ENCODE measurements at regions not wholly inside any gene's neighbourhood (a gene's known extent, or its start where the extent isn't known, plus 50 kb on each side); places are given as distances from the start of the nearest gene placed in this dataset.

DNA sequence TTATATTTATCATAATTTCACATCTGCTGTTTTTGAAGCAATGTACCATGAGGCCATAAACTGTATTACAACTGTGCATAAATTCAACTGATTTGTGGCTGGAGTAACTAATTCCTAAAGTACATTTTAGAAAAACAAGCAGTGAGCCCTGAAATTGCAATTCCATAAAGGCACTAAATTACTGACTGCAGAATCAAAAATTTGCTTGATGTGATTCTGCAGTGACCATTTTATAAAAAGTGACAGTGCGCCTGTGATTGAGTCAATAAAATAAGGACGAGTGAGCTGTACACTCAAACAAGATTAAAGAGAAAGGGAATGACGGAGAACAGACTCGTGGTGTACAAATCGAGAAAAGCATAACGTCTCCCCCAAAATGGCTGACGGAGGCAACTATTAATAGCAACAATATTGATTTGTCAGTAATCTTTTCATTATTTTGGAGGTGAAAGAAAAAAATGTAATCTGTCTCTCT lies 121.4 kb upstream of the MEIS2 start:
- POLR2A ChIA-PET, result no interaction called here
- ATAC-seq, result no peak

DNA sequence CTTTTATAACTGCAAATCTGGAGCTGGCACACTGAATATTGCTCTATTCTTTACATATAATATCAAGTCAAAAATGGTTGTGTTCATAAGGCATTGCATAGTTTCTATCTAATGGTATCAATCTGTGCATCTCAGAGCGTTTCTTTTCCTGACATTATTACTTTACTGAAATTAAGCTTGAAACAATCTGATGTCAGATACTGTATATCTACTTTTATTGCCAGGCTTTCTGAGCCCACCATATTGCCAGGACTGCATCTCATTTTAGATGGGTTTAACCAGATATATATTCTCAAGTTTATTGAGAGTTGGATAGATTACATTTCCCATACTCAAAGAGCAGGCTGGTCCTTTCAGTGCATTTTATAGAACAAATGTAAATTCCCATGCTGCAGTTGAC lies 122.7 kb upstream of the MEIS2 start:
- ChIA-PET CTCF (no interaction called here), POLR2A (no interaction called here)
- Histone ChIP-seq H3K4me3 (no peak overlapping the region), H3K9me3 (no peaks in the 10 kb centered on the region), H3K4me2 (no peak overlapping the region), H3K4me1 (no peaks in the 10 kb centered on the region), H3K27ac (no peak overlapping the region)
- TF ChIP-seq JUNB (IDR thresholded peaks at IDR 0.05) (no peak), ZSCAN20 (CRISPR knock-in tag; IDR thresholded peaks at IDR 0.05) (no peak), CEBPB (IDR thresholded peaks at IDR 0.05) (no peak)
- TF ChIP-seq, protein P1, sequence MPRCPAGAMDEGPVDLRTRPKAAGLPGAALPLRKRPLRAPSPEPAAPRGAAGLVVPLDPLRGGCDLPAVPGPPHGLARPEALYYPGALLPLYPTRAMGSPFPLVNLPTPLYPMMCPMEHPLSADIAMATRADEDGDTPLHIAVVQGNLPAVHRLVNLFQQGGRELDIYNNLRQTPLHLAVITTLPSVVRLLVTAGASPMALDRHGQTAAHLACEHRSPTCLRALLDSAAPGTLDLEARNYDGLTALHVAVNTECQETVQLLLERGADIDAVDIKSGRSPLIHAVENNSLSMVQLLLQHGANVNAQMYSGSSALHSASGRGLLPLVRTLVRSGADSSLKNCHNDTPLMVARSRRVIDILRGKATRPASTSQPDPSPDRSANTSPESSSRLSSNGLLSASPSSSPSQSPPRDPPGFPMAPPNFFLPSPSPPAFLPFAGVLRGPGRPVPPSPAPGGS (IDR thresholded peaks at IDR 0.05), result no peak
- TF ChIP-seq, protein P2, sequence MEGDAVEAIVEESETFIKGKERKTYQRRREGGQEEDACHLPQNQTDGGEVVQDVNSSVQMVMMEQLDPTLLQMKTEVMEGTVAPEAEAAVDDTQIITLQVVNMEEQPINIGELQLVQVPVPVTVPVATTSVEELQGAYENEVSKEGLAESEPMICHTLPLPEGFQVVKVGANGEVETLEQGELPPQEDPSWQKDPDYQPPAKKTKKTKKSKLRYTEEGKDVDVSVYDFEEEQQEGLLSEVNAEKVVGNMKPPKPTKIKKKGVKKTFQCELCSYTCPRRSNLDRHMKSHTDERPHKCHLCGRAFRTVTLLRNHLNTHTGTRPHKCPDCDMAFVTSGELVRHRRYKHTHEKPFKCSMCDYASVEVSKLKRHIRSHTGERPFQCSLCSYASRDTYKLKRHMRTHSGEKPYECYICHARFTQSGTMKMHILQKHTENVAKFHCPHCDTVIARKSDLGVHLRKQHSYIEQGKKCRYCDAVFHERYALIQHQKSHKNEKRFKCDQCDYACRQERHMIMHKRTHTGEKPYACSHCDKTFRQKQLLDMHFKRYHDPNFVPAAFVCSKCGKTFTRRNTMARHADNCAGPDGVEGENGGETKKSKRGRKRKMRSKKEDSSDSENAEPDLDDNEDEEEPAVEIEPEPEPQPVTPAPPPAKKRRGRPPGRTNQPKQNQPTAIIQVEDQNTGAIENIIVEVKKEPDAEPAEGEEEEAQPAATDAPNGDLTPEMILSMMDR (IDR thresholded peaks at IDR 0.05), result no peak
- TF ChIP-seq, protein P3, sequence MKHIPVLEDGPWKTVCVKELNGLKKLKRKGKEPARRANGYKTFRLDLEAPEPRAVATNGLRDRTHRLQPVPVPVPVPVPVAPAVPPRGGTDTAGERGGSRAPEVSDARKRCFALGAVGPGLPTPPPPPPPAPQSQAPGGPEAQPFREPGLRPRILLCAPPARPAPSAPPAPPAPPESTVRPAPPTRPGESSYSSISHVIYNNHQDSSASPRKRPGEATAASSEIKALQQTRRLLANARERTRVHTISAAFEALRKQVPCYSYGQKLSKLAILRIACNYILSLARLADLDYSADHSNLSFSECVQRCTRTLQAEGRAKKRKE (CRISPR knock-in tag; IDR thresholded peaks at IDR 0.05; ENCODE audit: low read depth), result no peak
- ATAC-seq, result no peak
- FAIRE-seq, result no peak
- no peak for DNase-seq (ENCODE audit: low read depth in 1 of 2, low spot score in 1 of 2)
- 59% methylated on average over 1 of the region's 1 CpG for WGBS (ENCODE audit: missing lambda C conversion rate)

More for the DNA sequence above, 121.4 kb upstream of the MEIS2 start:
- peak overlapping the region; percentile 17; the same call in 1 of the 3 replicates for H3K4me2 ChIP-seq
- DNase-seq (ENCODE audit: low read depth in 1 of 2, low spot score in 1 of 2) (no peak), FAIRE-seq (no peak)
- no peaks in the 10 kb centered on the region for H3K4me1 ChIP-seq
- TF ChIP-seq EHMT2 (IDR thresholded peaks at IDR 0.05; ENCODE audit: low read depth) (no peak), JUN (IDR thresholded peaks at IDR 0.05) (no peak), MYC (IDR thresholded peaks at IDR 0.05; ENCODE audit: borderline replicate concordance, low read length) (no peak), EP300 (IDR thresholded peaks at IDR 0.05) (no peak), CHD4 (IDR thresholded peaks at IDR 0.05; ENCODE audit: borderline replicate concordance) (no peak), CHD2 (IDR thresholded peaks at IDR 0.05; ENCODE audit: low read length, partially characterized antibody) (no peak), RNF2 (IDR thresholded peaks at IDR 0.05; ENCODE audit: borderline replicate concordance, low read depth) (no peak), NPAS2 (CRISPR knock-in tag; IDR thresholded peaks at IDR 0.05; ENCODE audit: borderline replicate concordance) (no peak), ZNF302 (CRISPR knock-in tag; IDR thresholded peaks at IDR 0.05) (no peak), RFX5 (IDR thresholded peaks at IDR 0.05) (no peak), TP53 (CRISPR knock-in tag; IDR thresholded peaks at IDR 0.05) (no peak), NR3C1 (IDR thresholded peaks at IDR 0.05) (no peak), HDAC2 (IDR thresholded peaks at IDR 0.05) (no peak), ZC3H11A (IDR thresholded peaks at IDR 0.05) (no peak)
- TF ChIP-seq, protein P4, sequence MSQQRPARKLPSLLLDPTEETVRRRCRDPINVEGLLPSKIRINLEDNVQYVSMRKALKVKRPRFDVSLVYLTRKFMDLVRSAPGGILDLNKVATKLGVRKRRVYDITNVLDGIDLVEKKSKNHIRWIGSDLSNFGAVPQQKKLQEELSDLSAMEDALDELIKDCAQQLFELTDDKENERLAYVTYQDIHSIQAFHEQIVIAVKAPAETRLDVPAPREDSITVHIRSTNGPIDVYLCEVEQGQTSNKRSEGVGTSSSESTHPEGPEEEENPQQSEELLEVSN (IDR thresholded peaks at IDR 0.05; ENCODE audit: borderline replicate concordance, low read depth), result no peak
- TF ChIP-seq, protein P5, sequence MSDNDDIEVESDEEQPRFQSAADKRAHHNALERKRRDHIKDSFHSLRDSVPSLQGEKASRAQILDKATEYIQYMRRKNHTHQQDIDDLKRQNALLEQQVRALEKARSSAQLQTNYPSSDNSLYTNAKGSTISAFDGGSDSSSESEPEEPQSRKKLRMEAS (IDR thresholded peaks at IDR 0.05), result no peak
- CTCF ChIA-PET, result no interaction called here
- H3K9me3 ChIP-seq, result no peaks in the 10 kb centered on the region
- WGBS (ENCODE audit: missing lambda C conversion rate), result 7% methylated on average over 7 of the region's 7 CpGs
- no peak overlapping the region for H3K27ac ChIP-seq
- H3K4me3 ChIP-seq, result no peak overlapping the region

Measured in A549 (cell line).